Suprapubic skin (tissue), 4 donors: ENCODE measurements at regions not wholly inside any gene's neighbourhood (a gene's known extent, or its start where the extent isn't known, plus 50 kb on each side); places are given as distances from the start of the nearest gene placed in this dataset.
"Not testable (repeated sequence)": the region's sequence is repeated elsewhere in the genome, so short reads cannot be mapped to it uniquely, and the experiment has no call there.

Experiments used
- DNase-seq, 2 donors: peaks; one replicate each; pipeline ENCODE4 v3.0.0-alpha.2; 2019; ENCODE audit warnings: low spot score in 2 of 2
- H3K27ac ChIP-seq: fragments of 200-600 bp; sonication (generic); one replicate; pipeline ENCODE4 v1.5.1; 2019
- H3K27me3 ChIP-seq: fragments of 200-600 bp; sonication (generic); one replicate; pipeline ENCODE4 v1.5.1; 2019
- H3K36me3 ChIP-seq: fragments of 200-600 bp; sonication (generic); one replicate; pipeline ENCODE4 v1.5.1; 2019
- H3K4me1 ChIP-seq: fragments of 200-600 bp; sonication (generic); one replicate; pipeline ENCODE4 v1.5.1; 2019
- H3K4me3 ChIP-seq: fragments of 200-600 bp; sonication (generic); one replicate; pipeline ENCODE4 v1.5.1; 2019; ENCODE audit warnings: mild to moderate bottlenecking
- H3K9me3 ChIP-seq: fragments of 200-600 bp; sonication (generic); one replicate; pipeline ENCODE4 v1.5.1; 2019
- EP300 ChIP-seq: sonication (generic); formaldehyde crosslinking; IDR thresholded peaks from one replicate; pipeline ENCODE4 v1.6.1; 2017; ENCODE audit warnings: antibody characterized with exemption
- POLR2A ChIP-seq, 2 donors: fragments of 450-650 bp; IDR thresholded peaks; one replicate each; pipeline ENCODE4 v1.6.1; 2017; ENCODE audit warnings: antibody characterized with exemption in 2 of 2, mild to moderate bottlenecking in 2 of 2, moderate library complexity in 2 of 2
- POLR2AphosphoS5 ChIP-seq, 3 donors: sonication (generic); formaldehyde crosslinking; IDR thresholded peaks; one replicate each; pipeline ENCODE4 v1.6.1; 2017; ENCODE audit warnings: antibody characterized with exemption in 3 of 3
- WGBS: methylation state at CpG from one replicate; pipeline ENCODE4 v1.1.5; 2018; 5-methylcytosine and 5-hydroxymethylcytosine counted together
- TF ChIP-seq, protein P1 (sequence below), 2 donors: fragments of 200-600 bp in 1 of 2; fragments of 450-650 bp in 1 of 2; sonication (generic) in 1 of 2; IDR thresholded peaks; one replicate each; pipeline ENCODE4 v1.5.1; 2016 to 2019; ENCODE audit warnings: antibody characterized with exemption in 2 of 2, mild to moderate bottlenecking in 1 of 2, moderate library complexity in 1 of 2

GRCh38 chr7:3114917-3115316, 71.2 kb upstream of the CARD11 start:
- Histone ChIP-seq H3K36me3 (no peaks in the 10 kb centered on the region), H3K27me3 (peaks cover 14% of the 10 kb centered on the region), H3K27ac (no peak overlapping the region), H3K9me3 (no peaks in the 10 kb centered on the region), H3K4me1 (no peaks in the 10 kb centered on the region), H3K4me3 (no peak overlapping the region)
- no peak for TF ChIP-seq POLR2AphosphoS5 (IDR thresholded peaks at IDR 0.05)
- TF ChIP-seq, protein P1, sequence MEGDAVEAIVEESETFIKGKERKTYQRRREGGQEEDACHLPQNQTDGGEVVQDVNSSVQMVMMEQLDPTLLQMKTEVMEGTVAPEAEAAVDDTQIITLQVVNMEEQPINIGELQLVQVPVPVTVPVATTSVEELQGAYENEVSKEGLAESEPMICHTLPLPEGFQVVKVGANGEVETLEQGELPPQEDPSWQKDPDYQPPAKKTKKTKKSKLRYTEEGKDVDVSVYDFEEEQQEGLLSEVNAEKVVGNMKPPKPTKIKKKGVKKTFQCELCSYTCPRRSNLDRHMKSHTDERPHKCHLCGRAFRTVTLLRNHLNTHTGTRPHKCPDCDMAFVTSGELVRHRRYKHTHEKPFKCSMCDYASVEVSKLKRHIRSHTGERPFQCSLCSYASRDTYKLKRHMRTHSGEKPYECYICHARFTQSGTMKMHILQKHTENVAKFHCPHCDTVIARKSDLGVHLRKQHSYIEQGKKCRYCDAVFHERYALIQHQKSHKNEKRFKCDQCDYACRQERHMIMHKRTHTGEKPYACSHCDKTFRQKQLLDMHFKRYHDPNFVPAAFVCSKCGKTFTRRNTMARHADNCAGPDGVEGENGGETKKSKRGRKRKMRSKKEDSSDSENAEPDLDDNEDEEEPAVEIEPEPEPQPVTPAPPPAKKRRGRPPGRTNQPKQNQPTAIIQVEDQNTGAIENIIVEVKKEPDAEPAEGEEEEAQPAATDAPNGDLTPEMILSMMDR (IDR thresholded peaks at IDR 0.05), result no peak
- no peak for TF ChIP-seq POLR2A (IDR thresholded peaks at IDR 0.05)
- TF ChIP-seq EP300, result no peak
- DNase-seq, result no peak
- WGBS, result 58% methylated on average over 5 of the region's 5 CpGs

GRCh38 chr7:3117081-3117480, 73.4 kb upstream of the CARD11 start:
- H3K27ac ChIP-seq, result no peak overlapping the region
- H3K4me3 ChIP-seq, result no peak overlapping the region
- TF ChIP-seq POLR2A (IDR thresholded peaks at IDR 0.05) (no peak), EP300 (no peak), POLR2AphosphoS5 (IDR thresholded peaks at IDR 0.05) (no peak)
- TF ChIP-seq, protein P1 (IDR thresholded peaks at IDR 0.05), result no peak
- 42% methylated on average over 2 of the region's 2 CpGs for WGBS
- DNase-seq, result peak in 1 of 2 donors; percentile 32
- H3K27me3 ChIP-seq, result peaks cover 11% of the 10 kb centered on the region
- H3K4me1 ChIP-seq, result no peaks in the 10 kb centered on the region
- peaks cover 6% of the 10 kb centered on the region for H3K9me3 ChIP-seq
- H3K36me3 ChIP-seq, result no peaks in the 10 kb centered on the region

GRCh38 chr7:3117488-3118231, 74.0 kb upstream of the CARD11 start:
- peak in 1 of 2 donors; percentile 52 for DNase-seq

GRCh38 chr7:3119352-3119927, 75.8 kb upstream of the CARD11 start:
- peaks cover 11% of the 10 kb centered on the region for H3K27me3 ChIP-seq
- H3K4me3 ChIP-seq, H3K4me1 ChIP-seq, H3K27ac ChIP-seq, H3K9me3 ChIP-seq, DNase-seq, H3K36me3 ChIP-seq: not testable (repeated sequence)
- 86% methylated on average over 9 of the region's 9 CpGs for WGBS

More at GRCh38 chr7:3117488-3118231, 74.0 kb upstream of the CARD11 start:
- 17% methylated on average over 8 of the region's 8 CpGs for WGBS
- Histone ChIP-seq H3K27me3 (peaks cover 11% of the 10 kb centered on the region), H3K9me3 (peaks cover 6% of the 10 kb centered on the region), H3K4me3 (peak overlapping the region; percentile 24), H3K27ac (no peak overlapping the region), H3K36me3 (no peaks in the 10 kb centered on the region), H3K4me1 (no peaks in the 10 kb centered on the region)
- TF ChIP-seq EP300, result no peak
- no peak for TF ChIP-seq POLR2A (IDR thresholded peaks at IDR 0.05)
- no peak for TF ChIP-seq POLR2AphosphoS5 (IDR thresholded peaks at IDR 0.05)
- TF ChIP-seq, protein P1 (IDR thresholded peaks at IDR 0.05), result no peak

GRCh38 chr7:3119963-3120362, 76.3 kb upstream of the CARD11 start:
- Histone ChIP-seq H3K27ac (no peak overlapping the region), H3K4me1 (no peaks in the 10 kb centered on the region), H3K9me3 (peaks cover 6% of the 10 kb centered on the region), H3K4me3 (no peak overlapping the region), H3K27me3 (peaks cover 11% of the 10 kb centered on the region), H3K36me3 (no peaks in the 10 kb centered on the region)
- WGBS, result 70% methylated on average over 3 of the region's 3 CpGs
- no peak for DNase-seq
- TF ChIP-seq, protein P1 (IDR thresholded peaks at IDR 0.05), result no peak
- TF ChIP-seq EP300 (no peak), POLR2AphosphoS5 (IDR thresholded peaks at IDR 0.05) (no peak), POLR2A (IDR thresholded peaks at IDR 0.05) (no peak)
